ENCODE measurements at regions not wholly inside any gene's neighbourhood (a gene's known extent, or its start where the extent isn't known, plus 50 kb on each side); places are given as distances from the start of the nearest gene placed in this dataset.

DNA sequence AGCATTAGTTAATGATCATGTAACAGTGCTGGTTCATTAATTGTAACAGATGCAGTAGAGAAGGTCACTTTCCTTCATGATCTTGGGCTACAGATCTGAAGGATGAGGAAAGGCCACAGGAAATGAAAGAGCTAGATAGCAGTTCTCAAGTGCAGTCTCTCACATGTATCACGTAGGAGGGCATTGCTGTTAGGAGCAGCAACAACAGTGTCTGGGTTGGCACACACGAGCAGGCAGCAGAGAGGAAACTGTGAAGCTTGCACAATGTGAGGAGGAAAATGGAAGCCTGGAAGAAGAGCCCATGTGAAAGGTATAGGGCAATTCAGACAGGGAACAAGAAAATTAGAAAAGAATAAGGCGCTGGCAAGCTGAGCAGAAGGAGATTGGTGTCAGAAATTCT, 1741.5 kb downstream of the PCDH9 start:
- no peak overlapping the region for H3K9ac ChIP-seq (ENCODE audit: low read length)
- H4K91ac ChIP-seq (ENCODE audit: low read depth, low read length) = no peak overlapping the region
- DNase-seq = no peak
- H3K9me3 ChIP-seq (ENCODE audit: insufficient read depth, low read depth, low read length) = no peaks in the 10 kb centered on the region
- no peak overlapping the region for H3K4me2 ChIP-seq (ENCODE audit: low read length)
- no peak overlapping the region for H3K4me3 ChIP-seq (ENCODE audit: low read depth, low read length)
- no peak overlapping the region for H3K18ac ChIP-seq (ENCODE audit: low read length)
- H3K27me3 ChIP-seq (ENCODE audit: insufficient read depth, low read length) = no peaks in the 10 kb centered on the region
- no CpG with 5 or more reads among the region's 3 CpGs for WGBS (ENCODE audit: extremely low coverage, insufficient coverage, insufficient read length)
- no peak overlapping the region for H3K23ac ChIP-seq (ENCODE audit: low read length)
- H4K12ac ChIP-seq (ENCODE audit: low read depth, low read length) = no peak overlapping the region
- H3K14ac ChIP-seq (ENCODE audit: low read length) = no peak overlapping the region
- no peaks in the 10 kb centered on the region for H3K36me3 ChIP-seq (ENCODE audit: control insufficient read depth in 1 of 2, insufficient read depth in 2 of 2, low read length in 2 of 2)
- H2AFZ ChIP-seq (ENCODE audit: insufficient read depth, low read length, poor library complexity) = no peak overlapping the region
- H3K79me1 ChIP-seq (ENCODE audit: low read length) = peaks cover 2% of the 10 kb centered on the region
- no peak overlapping the region for H4K8ac ChIP-seq (ENCODE audit: low read depth, low read length)
- no peak overlapping the region for H2BK12ac ChIP-seq (ENCODE audit: low read length)
- no peak overlapping the region for H3K27ac ChIP-seq (ENCODE audit: low read depth, low read length)
- H3K4me1 ChIP-seq (ENCODE audit: control insufficient read depth in 1 of 2, insufficient read depth in 2 of 2, low read length in 2 of 2) = no peaks in the 10 kb centered on the region
- H2AK5ac ChIP-seq (ENCODE audit: low read length) = no peak overlapping the region
- H2BK5ac ChIP-seq (ENCODE audit: low read depth, low read length, poor library complexity) = no peak overlapping the region
- H3K4ac ChIP-seq (ENCODE audit: low read depth, low read length) = no peak overlapping the region
- no peak overlapping the region for H2BK120ac ChIP-seq (ENCODE audit: insufficient read depth, low read length, poor library complexity)
- no peaks in the 10 kb centered on the region for H3K79me2 ChIP-seq (ENCODE audit: control insufficient read depth, insufficient read depth, low read length, poor library complexity)

DNA sequence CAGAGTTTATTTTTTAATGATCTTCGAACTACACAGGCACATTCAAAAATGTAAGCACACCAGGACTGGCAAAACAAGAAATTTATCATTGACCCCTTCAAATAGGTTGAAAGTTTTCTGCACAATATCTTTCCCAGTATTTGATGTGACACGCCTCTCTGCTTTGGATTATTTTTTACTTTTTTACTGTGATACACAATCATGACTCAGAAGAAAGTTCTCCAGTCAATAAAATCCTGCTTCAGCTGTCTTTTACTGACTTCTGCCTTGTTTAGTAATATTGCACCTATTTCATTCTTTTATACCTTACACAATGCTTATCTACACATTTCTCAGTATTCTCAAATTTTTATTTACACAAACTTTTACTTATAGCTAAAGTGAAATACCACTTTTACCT, 1750.4 kb downstream of the PCDH9 start:
- no peak overlapping the region for H4K12ac ChIP-seq (ENCODE audit: low read depth, low read length)
- H3K4me2 ChIP-seq (ENCODE audit: low read length) = no peak overlapping the region
- H3K9ac ChIP-seq (ENCODE audit: low read length) = no peak overlapping the region
- no peak overlapping the region for H2AFZ ChIP-seq (ENCODE audit: insufficient read depth, low read length, poor library complexity)
- H3K14ac ChIP-seq (ENCODE audit: low read length) = no peak overlapping the region
- no peaks in the 10 kb centered on the region for H3K4me1 ChIP-seq (ENCODE audit: control insufficient read depth in 1 of 2, insufficient read depth in 2 of 2, low read length in 2 of 2)
- no peaks in the 10 kb centered on the region for H3K36me3 ChIP-seq (ENCODE audit: control insufficient read depth in 1 of 2, insufficient read depth in 2 of 2, low read length in 2 of 2)
- H2BK5ac ChIP-seq (ENCODE audit: low read depth, low read length, poor library complexity) = no peak overlapping the region
- no peak overlapping the region for H2BK120ac ChIP-seq (ENCODE audit: insufficient read depth, low read length, poor library complexity)
- no peak overlapping the region for H3K18ac ChIP-seq (ENCODE audit: low read length)
- no peak overlapping the region for H2AK5ac ChIP-seq (ENCODE audit: low read length)
- H3K9me3 ChIP-seq (ENCODE audit: insufficient read depth, low read depth, low read length) = no peaks in the 10 kb centered on the region
- no peak overlapping the region for H4K91ac ChIP-seq (ENCODE audit: low read depth, low read length)
- no peak overlapping the region for H4K8ac ChIP-seq (ENCODE audit: low read depth, low read length)
- no peak overlapping the region for H3K4ac ChIP-seq (ENCODE audit: low read depth, low read length)
- no CpG with 5 or more reads among the region's 2 CpGs for WGBS (ENCODE audit: extremely low coverage, insufficient coverage, insufficient read length)
- no peak overlapping the region for H3K4me3 ChIP-seq (ENCODE audit: low read depth, low read length)
- no peak overlapping the region for H3K27ac ChIP-seq (ENCODE audit: low read depth, low read length)
- H3K79me1 ChIP-seq (ENCODE audit: low read length) = no peaks in the 10 kb centered on the region
- no peak overlapping the region for H3K23ac ChIP-seq (ENCODE audit: low read length)
- H3K27me3 ChIP-seq (ENCODE audit: insufficient read depth, low read length) = no peaks in the 10 kb centered on the region
- no peaks in the 10 kb centered on the region for H3K79me2 ChIP-seq (ENCODE audit: control insufficient read depth, insufficient read depth, low read length, poor library complexity)
- DNase-seq = no peak
- H2BK12ac ChIP-seq (ENCODE audit: low read length) = no peak overlapping the region

DNA sequence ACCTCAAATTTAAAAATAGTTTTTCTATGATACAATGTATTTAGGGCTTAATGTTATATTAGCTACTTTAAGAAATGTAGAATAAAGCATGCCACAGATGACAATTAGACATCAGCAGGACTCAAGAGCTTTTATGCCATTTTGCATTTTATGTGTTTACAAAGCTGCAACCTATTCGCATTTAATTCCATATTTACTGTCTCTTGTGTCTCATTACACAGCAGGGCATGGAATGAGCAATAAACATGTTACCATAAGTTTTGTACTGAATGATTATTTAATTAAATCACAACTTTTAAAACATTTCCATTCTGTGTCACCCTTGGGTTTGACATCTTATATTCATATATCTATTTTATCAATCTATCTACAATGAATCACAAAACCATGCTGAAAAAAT, 1756.9 kb downstream of the PCDH9 start:
- H3K4me2 ChIP-seq (ENCODE audit: low read length) = no peak overlapping the region
- H3K27ac ChIP-seq (ENCODE audit: low read depth, low read length) = no peak overlapping the region
- no peak overlapping the region for H2AK5ac ChIP-seq (ENCODE audit: low read length)
- H3K9me3 ChIP-seq (ENCODE audit: insufficient read depth, low read depth, low read length) = no peaks in the 10 kb centered on the region
- H2BK5ac ChIP-seq (ENCODE audit: low read depth, low read length, poor library complexity) = no peak overlapping the region
- no peak overlapping the region for H3K9ac ChIP-seq (ENCODE audit: low read length)
- no peak for DNase-seq
- H3K23ac ChIP-seq (ENCODE audit: low read length) = no peak overlapping the region
- no peaks in the 10 kb centered on the region for H3K4me1 ChIP-seq (ENCODE audit: control insufficient read depth in 1 of 2, insufficient read depth in 2 of 2, low read length in 2 of 2)
- H2AFZ ChIP-seq (ENCODE audit: insufficient read depth, low read length, poor library complexity) = no peak overlapping the region
- no peaks in the 10 kb centered on the region for H3K79me1 ChIP-seq (ENCODE audit: low read length)
- H3K14ac ChIP-seq (ENCODE audit: low read length) = no peak overlapping the region
- no peaks in the 10 kb centered on the region for H3K36me3 ChIP-seq (ENCODE audit: control insufficient read depth in 1 of 2, insufficient read depth in 2 of 2, low read length in 2 of 2)
- H3K18ac ChIP-seq (ENCODE audit: low read length) = no peak overlapping the region
- no peak overlapping the region for H2BK12ac ChIP-seq (ENCODE audit: low read length)
- H4K12ac ChIP-seq (ENCODE audit: low read depth, low read length) = no peak overlapping the region
- H4K8ac ChIP-seq (ENCODE audit: low read depth, low read length) = no peak overlapping the region
- no CpG with 5 or more reads among the region's 1 CpG for WGBS (ENCODE audit: extremely low coverage, insufficient coverage, insufficient read length)
- H3K79me2 ChIP-seq (ENCODE audit: control insufficient read depth, insufficient read depth, low read length, poor library complexity) = no peaks in the 10 kb centered on the region
- no peak overlapping the region for H3K4me3 ChIP-seq (ENCODE audit: low read depth, low read length)
- no peak overlapping the region for H3K4ac ChIP-seq (ENCODE audit: low read depth, low read length)
- H2BK120ac ChIP-seq (ENCODE audit: insufficient read depth, low read length, poor library complexity) = no peak overlapping the region
- no peaks in the 10 kb centered on the region for H3K27me3 ChIP-seq (ENCODE audit: insufficient read depth, low read length)
- no peak overlapping the region for H4K91ac ChIP-seq (ENCODE audit: low read depth, low read length)

DNA sequence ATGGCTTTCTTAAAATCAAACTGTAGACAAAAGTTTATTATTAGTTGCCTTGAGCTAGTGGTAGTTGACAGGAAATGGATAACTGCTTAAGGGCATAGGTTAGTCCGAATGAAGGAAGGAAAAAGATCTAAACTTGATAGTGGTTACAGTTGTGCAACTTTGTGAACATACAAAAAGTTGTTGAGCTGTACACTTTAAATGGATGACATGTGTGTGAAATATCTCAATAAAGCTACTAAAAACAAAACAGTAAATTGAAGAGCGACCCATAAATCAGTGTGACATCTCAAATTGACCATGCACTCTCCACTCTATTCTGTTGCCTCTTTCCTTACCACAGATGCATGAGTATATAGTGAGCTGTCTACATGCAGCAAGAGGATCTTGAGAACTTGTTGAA, 1757.8 kb downstream of the PCDH9 start:
- Histone ChIP-seq H3K18ac (ENCODE audit: low read length) (no peak overlapping the region), H2BK120ac (ENCODE audit: insufficient read depth, low read length, poor library complexity) (no peak overlapping the region), H3K36me3 (ENCODE audit: control insufficient read depth in 1 of 2, insufficient read depth in 2 of 2, low read length in 2 of 2) (no peaks in the 10 kb centered on the region), H4K8ac (ENCODE audit: low read depth, low read length) (no peak overlapping the region), H2BK12ac (ENCODE audit: low read length) (no peak overlapping the region), H3K9ac (ENCODE audit: low read length) (no peak overlapping the region), H3K27me3 (ENCODE audit: insufficient read depth, low read length) (no peaks in the 10 kb centered on the region), H3K4me3 (ENCODE audit: low read depth, low read length) (no peak overlapping the region), H3K27ac (ENCODE audit: low read depth, low read length) (no peak overlapping the region), H4K91ac (ENCODE audit: low read depth, low read length) (no peak overlapping the region), H3K4me2 (ENCODE audit: low read length) (no peak overlapping the region), H3K23ac (ENCODE audit: low read length) (no peak overlapping the region), H3K4ac (ENCODE audit: low read depth, low read length) (no peak overlapping the region), H3K14ac (ENCODE audit: low read length) (no peak overlapping the region), H2BK5ac (ENCODE audit: low read depth, low read length, poor library complexity) (no peak overlapping the region), H3K9me3 (ENCODE audit: insufficient read depth, low read depth, low read length) (no peaks in the 10 kb centered on the region), H2AFZ (ENCODE audit: insufficient read depth, low read length, poor library complexity) (no peak overlapping the region), H4K12ac (ENCODE audit: low read depth, low read length) (no peak overlapping the region), H3K79me2 (ENCODE audit: control insufficient read depth, insufficient read depth, low read length, poor library complexity) (no peaks in the 10 kb centered on the region), H3K79me1 (ENCODE audit: low read length) (no peaks in the 10 kb centered on the region), H2AK5ac (ENCODE audit: low read length) (no peak overlapping the region), H3K4me1 (ENCODE audit: control insufficient read depth in 1 of 2, insufficient read depth in 2 of 2, low read length in 2 of 2) (no peaks in the 10 kb centered on the region)
- no CpG with 5 or more reads among the region's 2 CpGs for WGBS (ENCODE audit: extremely low coverage, insufficient coverage, insufficient read length)
- DNase-seq = no peak
